ENCODE measurements at regions not wholly inside any gene's neighbourhood (a gene's known extent, or its start where the extent isn't known, plus 50 kb on each side); places are given as distances from the start of the nearest gene placed in this dataset. TPM values are rescaled to one million over a fixed set of nuclear protein-coding genes. Genes with fewer than 3 reads are reported as not detected.

DNA sequence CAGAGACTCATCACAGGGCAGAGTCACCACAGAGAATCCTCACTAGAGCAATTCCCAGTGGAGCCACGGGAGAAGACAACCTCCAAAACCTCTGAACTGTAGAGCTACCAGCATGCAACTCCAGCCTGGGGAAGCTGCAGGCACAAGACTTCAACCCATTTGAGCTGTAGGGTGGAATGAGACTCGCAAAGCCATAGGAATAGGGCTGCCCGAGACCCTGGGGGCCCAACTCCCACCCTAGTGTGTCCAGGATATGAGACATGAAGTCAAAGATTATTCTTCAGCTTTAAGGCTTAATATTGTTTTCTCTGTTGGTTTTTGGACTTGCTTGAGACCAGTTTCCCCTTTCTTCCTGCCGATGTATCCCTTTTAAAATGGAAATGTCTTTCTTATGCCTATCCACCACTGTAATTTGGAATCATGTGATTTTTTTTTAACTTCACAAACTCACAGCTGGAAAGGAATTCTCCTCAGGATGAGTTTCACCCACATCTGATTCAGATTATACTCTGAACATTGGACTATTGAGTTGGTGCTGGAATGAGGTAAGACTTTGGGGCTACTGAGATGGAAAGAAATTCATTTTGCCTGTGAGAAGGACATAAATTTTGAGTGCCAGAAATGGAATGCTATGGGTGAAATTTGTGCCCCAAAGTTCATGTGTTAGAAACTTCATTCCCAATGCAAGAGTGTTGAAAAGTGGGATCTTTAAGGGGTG, 59.6 kb upstream of the ST6GALNAC5 start (continued):
- TF ChIP-seq, protein P1, sequence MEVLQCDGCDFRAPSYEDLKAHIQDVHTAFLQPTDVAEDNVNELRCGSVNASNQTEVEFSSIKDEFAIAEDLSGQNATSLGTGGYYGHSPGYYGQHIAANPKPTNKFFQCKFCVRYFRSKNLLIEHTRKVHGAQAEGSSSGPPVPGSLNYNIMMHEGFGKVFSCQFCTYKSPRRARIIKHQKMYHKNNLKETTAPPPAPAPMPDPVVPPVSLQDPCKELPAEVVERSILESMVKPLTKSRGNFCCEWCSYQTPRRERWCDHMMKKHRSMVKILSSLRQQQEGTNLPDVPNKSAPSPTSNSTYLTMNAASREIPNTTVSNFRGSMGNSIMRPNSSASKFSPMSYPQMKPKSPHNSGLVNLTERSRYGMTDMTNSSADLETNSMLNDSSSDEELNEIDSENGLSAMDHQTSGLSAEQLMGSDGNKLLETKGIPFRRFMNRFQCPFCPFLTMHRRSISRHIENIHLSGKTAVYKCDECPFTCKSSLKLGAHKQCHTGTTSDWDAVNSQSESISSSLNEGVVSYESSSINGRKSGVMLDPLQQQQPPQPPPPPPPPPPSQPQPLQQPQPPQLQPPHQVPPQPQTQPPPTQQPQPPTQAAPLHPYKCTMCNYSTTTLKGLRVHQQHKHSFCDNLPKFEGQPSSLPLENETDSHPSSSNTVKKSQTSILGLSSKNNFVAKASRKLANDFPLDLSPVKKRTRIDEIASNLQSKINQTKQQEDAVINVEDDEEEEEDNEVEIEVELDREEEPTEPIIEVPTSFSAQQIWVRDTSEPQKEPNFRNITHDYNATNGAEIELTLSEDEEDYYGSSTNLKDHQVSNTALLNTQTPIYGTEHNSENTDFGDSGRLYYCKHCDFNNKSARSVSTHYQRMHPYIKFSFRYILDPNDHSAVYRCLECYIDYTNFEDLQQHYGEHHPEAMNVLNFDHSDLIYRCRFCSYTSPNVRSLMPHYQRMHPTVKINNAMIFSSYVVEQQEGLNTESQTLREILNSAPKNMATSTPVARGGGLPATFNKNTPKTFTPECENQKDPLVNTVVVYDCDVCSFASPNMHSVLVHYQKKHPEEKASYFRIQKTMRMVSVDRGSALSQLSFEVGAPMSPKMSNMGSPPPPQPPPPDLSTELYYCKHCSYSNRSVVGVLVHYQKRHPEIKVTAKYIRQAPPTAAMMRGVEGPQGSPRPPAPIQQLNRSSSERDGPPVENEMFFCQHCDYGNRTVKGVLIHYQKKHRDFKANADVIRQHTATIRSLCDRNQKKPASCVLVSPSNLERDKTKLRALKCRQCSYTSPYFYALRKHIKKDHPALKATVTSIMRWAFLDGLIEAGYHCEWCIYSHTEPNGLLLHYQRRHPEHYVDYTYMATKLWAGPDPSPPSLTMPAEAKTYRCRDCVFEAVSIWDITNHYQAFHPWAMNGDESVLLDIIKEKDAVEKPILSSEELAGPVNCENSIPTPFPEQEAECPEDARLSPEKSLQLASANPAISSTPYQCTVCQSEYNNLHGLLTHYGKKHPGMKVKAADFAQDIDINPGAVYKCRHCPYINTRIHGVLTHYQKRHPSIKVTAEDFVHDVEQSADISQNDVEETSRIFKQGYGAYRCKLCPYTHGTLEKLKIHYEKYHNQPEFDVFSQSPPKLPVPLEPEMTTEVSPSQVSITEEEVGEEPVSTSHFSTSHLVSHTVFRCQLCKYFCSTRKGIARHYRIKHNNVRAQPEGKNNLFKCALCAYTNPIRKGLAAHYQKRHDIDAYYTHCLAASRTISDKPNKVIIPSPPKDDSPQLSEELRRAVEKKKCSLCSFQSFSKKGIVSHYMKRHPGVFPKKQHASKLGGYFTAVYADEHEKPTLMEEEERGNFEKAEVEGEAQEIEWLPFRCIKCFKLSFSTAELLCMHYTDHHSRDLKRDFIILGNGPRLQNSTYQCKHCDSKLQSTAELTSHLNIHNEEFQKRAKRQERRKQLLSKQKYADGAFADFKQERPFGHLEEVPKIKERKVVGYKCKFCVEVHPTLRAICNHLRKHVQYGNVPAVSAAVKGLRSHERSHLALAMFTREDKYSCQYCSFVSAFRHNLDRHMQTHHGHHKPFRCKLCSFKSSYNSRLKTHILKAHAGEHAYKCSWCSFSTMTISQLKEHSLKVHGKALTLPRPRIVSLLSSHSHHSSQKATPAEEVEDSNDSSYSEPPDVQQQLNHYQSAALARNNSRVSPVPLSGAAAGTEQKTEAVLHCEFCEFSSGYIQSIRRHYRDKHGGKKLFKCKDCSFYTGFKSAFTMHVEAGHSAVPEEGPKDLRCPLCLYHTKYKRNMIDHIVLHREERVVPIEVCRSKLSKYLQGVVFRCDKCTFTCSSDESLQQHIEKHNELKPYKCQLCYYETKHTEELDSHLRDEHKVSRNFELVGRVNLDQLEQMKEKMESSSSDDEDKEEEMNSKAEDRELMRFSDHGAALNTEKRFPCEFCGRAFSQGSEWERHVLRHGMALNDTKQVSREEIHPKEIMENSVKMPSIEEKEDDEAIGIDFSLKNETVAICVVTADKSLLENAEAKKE (CRISPR knock-in tag; IDR thresholded peaks at IDR 0.05), result no peak
- TF ChIP-seq, protein P2, sequence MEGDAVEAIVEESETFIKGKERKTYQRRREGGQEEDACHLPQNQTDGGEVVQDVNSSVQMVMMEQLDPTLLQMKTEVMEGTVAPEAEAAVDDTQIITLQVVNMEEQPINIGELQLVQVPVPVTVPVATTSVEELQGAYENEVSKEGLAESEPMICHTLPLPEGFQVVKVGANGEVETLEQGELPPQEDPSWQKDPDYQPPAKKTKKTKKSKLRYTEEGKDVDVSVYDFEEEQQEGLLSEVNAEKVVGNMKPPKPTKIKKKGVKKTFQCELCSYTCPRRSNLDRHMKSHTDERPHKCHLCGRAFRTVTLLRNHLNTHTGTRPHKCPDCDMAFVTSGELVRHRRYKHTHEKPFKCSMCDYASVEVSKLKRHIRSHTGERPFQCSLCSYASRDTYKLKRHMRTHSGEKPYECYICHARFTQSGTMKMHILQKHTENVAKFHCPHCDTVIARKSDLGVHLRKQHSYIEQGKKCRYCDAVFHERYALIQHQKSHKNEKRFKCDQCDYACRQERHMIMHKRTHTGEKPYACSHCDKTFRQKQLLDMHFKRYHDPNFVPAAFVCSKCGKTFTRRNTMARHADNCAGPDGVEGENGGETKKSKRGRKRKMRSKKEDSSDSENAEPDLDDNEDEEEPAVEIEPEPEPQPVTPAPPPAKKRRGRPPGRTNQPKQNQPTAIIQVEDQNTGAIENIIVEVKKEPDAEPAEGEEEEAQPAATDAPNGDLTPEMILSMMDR (conservative IDR thresholded peaks at IDR 0.05; ENCODE audit: low read depth in 2 of 2), result no peak
- no peak for TF ChIP-seq ZNF331 (CRISPR knock-in tag; IDR thresholded peaks at IDR 0.05; ENCODE audit: low read depth)

Small RNA genes lying in the stretch of these regions (small RNA-seq; reads per million reads assigned to genes)
- not detected for gene RNU6-161P (ENCODE audit: low replicate concordance)
